HG02973 (cell line): ENCODE measurements at regions not wholly inside any gene's neighbourhood (a gene's known extent, or its start where the extent isn't known, plus 50 kb on each side); places are given as distances from the start of the nearest gene placed in this dataset.

ENCODE experiments used
- ATAC-seq: cut with Tn5 transposase; IDR thresholded peaks from one replicate; pipeline ENCODE4 v1.9.1; 2021; ENCODE audit warnings: moderate library complexity; ENCODE audit not compliant: unreplicated experiment

DNA sequence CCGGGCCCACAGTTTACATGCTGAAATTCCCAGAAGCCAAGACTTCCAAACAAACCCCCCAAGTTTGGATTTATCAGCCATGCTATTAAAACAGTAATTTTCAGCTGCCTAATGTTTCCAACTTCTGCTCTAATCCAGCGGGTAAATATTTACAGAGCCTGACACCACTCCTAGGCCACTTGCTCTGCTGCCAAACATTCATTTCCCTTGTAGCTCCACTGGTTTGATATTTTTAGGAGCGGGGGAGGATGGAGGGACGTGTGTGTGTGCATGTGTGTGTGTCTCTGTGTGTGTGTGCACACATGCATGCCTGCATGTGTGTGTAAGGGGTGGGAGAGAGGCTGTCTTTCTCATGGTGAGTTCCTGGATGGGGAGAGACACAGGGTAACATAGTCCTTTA, 115.7 kb upstream of the PJA1 start:
- ATAC-seq = no peak

DNA sequence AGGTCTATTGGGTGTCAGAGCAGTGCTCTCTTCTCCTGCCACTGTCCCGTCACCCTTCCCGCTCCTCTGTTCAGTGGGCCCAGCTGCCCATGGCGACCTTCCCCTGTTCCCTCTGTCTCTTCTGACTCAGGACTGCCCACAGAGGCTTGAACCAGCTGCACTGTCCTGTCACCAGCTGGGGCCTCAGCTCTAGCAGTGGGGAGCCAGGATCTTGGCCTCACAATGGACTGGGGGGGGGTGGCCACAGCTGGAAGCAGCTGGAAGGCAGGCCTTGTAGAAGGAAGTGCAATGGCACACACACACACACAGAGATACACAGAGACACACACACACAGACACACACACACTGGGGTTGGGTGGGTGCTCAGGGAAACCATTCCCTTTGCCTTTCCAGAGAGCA, 114.0 kb upstream of the PJA1 start:
- no peak for ATAC-seq

GRCh38 chrX:69278031-69278687, 112.9 kb upstream of the PJA1 start:
- no peak for ATAC-seq

- no peak for ATAC-seq
Measured at GRCh38 chrX:69277369-69277990, 112.2 kb upstream of the PJA1 start.

- no peak for ATAC-seq
Measured at GRCh38 chrX:69268611-69269010, 103.4 kb upstream of the PJA1 start.

DNA sequence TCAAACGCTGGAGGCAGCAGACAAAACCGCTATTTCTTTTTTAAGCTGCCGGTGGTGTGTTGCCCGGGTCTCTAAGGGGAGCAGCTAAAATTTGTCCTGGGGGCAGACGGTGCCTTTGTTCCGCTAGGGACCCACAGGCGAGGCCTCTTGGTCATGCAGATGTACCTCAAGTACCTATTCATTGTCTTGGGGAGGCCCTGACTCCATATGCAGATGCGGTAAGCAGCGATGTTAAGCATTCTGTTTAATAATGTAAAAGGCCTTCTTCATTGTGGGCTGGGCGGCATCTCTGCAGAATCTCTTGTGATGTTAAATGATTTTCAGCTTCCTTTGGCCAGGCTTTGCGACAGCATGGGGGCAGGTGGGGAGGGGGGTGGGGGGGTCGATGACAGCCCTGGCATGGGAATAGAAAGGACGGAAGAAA, 98.9 kb upstream of the PJA1 start:
- ATAC-seq = no peak

DNA sequence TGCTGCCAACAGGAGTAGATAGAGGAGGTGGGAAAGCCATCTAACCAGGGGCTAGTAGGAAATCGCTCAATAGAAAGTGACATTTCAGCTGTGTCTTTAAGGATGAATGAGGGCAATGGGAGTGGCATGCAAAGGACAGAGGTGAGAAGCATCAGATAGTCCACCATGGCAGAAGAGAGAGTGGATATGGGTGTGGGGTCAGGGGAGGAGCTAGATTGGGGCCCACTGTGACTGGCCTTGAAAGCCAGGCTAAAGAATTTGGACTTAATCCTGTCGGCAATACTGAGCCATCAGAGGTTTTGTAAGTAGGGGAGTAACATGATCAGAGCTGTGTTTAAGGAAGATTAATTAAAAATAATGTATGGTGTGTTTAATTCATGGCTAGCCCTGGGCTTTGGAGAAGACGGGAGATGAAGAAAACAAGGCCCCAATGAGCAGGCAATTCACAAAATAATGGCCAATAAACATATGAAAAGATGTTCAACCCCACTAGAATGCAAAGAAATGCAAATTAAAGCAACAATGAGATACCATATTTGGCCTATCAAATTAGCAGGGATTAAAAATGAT, 98.1 kb upstream of the PJA1 start:
- ATAC-seq = no peak

DNA sequence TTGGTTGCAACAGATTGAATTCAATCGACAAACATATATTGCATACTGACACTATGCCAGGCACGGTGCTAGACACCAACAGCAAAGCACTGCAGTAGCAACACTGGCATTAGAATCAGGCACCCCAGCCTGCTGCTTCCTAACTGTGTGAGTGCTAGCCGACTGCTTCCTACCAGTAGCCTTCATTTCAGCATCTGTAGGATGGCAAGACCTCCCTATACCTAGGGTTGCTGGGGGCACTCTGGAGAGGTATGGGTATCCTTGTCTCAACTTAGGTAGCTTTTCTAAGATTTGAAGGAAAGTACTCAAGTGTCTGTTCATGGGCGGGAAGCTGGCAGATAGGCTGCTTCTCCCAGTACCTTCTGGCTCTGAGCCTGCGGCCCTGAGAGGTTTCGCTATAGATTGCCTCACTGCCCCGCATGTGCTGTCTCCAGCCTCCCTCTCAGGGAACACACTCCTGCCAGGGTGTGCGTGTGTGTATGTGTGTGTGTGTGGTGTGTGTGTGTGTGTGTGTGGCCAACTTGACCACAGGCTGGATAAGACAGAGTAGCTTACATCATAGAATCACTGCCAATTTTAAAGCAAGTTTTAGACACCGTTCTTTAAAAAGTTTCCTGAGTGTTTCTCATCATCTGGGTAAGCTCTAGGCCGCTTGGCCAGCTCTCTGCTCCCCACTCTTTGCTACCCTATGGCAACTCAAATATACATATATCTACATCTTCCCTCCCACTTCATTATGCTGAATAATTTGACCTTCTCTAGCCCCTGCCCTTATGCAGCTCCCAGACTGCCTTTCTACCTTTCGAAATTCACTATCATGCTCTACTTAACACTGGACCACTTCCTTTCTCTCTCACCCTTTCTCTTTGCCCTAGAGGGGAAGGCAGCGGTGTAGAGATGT, 97.0 kb upstream of the PJA1 start:
- no peak for ATAC-seq

- ATAC-seq = no peak
Measured at GRCh38 chrX:69260169-69260568, 94.9 kb upstream of the PJA1 start.

DNA sequence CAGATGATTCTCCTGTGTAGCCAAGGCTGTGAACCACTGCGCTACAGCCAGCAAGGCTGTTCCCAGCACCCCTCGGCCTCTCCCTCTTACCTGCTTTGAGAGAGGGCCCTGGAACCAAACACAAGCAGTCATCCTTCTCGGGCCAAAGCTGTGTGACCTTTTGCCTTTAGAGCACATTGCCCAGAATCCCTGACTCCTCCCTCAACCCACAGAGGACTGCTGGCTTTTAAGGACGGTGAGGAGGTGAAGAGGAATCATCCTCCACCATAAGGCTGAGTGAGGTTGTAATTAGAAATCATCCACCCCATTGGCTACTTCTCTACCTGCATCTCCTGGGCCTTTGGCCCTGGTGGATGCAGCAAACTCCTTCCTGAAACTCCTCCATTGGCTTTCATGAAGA, 93.6 kb upstream of the PJA1 start:
- no peak for ATAC-seq

GRCh38 chrX:69257499-69258127, 92.4 kb upstream of the PJA1 start:
- no peak for ATAC-seq

DNA sequence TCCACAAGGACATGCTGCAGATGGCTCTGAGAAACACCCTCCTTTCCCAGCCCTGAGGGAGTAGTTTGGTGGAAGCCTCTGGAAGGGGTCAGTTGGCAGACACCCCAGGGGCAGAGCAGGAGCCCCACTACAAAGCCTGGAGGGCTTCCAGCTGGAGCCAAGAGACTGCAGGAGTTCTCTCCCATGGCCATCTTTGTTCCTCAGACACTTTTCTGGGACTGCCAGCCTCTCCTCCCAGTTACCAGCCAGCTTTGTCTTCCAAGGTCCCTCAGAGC, 91.0 kb upstream of the PJA1 start:
- no peak for ATAC-seq

DNA sequence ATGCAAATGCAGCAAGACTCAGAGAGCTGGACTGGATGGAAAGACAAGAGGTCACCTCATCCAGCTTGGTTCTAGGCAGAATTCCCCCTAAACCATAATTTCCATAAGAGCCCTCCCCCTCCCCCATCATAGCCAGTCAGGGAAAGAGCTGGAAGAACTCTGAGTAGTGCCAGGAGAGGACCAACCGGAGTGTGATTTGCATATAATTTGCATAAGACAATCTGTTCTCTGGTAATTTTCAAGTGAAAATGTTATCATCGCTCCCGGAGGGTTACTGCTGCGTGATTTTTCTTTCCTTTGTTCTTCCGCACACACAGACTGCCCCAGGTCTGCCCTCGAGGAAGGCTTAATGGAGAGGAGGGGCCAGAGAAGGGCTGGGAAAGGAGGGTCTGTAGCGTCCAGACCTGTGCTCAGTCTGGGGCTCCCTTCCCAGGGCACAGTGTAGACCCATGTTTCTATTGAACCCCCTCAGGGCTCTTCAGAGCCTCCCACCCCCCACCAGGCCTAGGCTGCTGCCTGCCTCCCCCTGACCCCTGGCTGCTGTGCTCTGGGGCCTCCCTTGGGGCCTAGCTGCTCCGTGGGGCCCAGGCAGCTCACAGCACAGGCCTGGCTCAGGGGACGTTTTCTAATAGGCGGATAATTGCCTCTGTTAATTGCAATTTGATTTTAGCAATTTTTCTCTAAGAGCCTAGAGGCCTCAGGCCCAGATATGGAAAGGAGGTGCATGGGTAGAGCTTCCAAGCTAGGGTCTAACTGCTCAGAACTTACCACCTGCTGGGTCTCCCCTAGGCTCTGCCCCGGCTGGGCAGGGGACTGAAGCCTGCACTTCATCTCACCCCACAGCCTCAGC, 90.4 kb upstream of the PJA1 start:
- ATAC-seq = no peak

GRCh38 chrX:69253821-69254220, 88.6 kb upstream of the PJA1 start:
- no peak for ATAC-seq

DNA sequence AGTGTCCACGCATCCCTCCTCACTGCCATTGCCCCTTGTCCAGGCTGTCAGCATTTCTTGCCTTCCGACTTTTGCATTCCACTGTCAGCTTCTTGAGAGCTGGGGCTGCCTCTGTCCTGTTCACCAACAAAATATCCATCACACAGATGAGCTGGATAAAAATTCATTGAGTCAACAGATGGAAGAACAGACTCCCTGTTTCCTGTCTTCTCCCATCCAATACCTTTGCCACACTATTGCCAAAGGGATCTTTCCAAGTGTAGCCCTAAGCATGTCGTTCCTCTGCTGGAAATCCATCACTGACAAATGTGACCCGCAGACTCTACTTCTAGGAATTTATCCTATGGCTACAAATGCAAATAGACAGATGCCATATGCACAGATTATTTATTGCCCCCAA, 78.0 kb upstream of the PJA1 start:
- no peak for ATAC-seq

- ATAC-seq = no peak
Measured at GRCh38 chrX:69238887-69239231, 73.6 kb upstream of the PJA1 start.

GRCh38 chrX:69238114-69238886, 73.0 kb upstream of the PJA1 start:
- no peak for ATAC-seq

GRCh38 chrX:69237236-69237635, 72.0 kb upstream of the PJA1 start:
- no peak for ATAC-seq

DNA sequence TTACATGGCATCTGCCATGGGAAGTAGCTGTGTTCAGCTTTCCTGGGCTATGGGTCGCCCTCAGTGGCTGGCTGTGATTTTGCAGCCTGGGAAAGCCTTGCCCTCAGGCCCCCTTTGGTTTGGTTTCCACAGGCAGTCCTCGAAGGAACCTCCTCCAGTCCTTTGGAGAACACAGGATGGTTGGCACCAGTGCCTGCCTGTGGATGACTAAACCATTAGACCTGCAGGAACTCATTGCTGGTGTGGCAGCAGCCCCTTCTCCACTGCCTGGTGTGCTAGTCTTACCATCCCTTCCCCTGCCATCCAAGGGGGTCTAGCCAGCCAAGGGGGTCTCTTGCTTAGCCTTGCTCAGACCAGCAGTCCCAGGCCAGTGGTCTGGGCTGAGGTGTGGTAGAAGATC, 71.4 kb upstream of the PJA1 start:
- no peak for ATAC-seq

- no peak for ATAC-seq
Measured at GRCh38 chrX:69234624-69235023, 69.4 kb upstream of the PJA1 start.
